Fibroblast of the conjunctiva (primary cell): ENCODE measurements at regions not wholly inside any gene's neighbourhood (a gene's known extent, or its start where the extent isn't known, plus 50 kb on each side); places are given as distances from the start of the nearest gene placed in this dataset.

Source experiments
- DNase-seq: peaks from one replicate; pipeline ENCODE4 v3.0.0-alpha.2; 2010; ENCODE audit warnings: low read depth

GRCh38 chr9:135309763-135310125, 169.8 kb upstream of the PPP1R26 start:
- DNase-seq: no peak

GRCh38 chr9:135310134-135310533, 169.4 kb upstream of the PPP1R26 start:
- no peak for DNase-seq

- no peak for DNase-seq
These were observed 164.0 kb upstream of the PPP1R26 start for GRCh38 chr9:135315572-135315971.

- no peak for DNase-seq
These were observed 159.3 kb upstream of the PPP1R26 start for GRCh38 chr9:135320331-135320730.

GRCh38 chr9:135320943-135321342, 158.6 kb upstream of the PPP1R26 start:
- no peak for DNase-seq

- DNase-seq: no peak
These were observed 158.0 kb upstream of the PPP1R26 start for GRCh38 chr9:135321580-135321979.

- no peak for DNase-seq
These were observed 155.3 kb upstream of the PPP1R26 start for GRCh38 chr9:135324329-135324728.

GRCh38 chr9:135326141-135326540, 153.4 kb upstream of the PPP1R26 start:
- DNase-seq: no peak

GRCh38 chr9:135326633-135327152, 152.9 kb upstream of the PPP1R26 start:
- DNase-seq: no peak

- no peak for DNase-seq
These were observed 150.8 kb upstream of the PPP1R26 start for GRCh38 chr9:135328485-135329417.

GRCh38 chr9:135329571-135330306, 149.8 kb upstream of the PPP1R26 start:
- DNase-seq: no peak

- no peak for DNase-seq
These were observed 149.3 kb upstream of the PPP1R26 start for GRCh38 chr9:135330307-135330631.

GRCh38 chr9:135330685-135331590, 148.6 kb upstream of the PPP1R26 start:
- DNase-seq: no peak

- DNase-seq: no peak
These were observed 147.1 kb upstream of the PPP1R26 start for GRCh38 chr9:135332516-135332915.

GRCh38 chr9:135332979-135333748, 146.4 kb upstream of the PPP1R26 start:
- no peak for DNase-seq

- no peak for DNase-seq
These were observed 144.6 kb upstream of the PPP1R26 start for GRCh38 chr9:135334953-135335460.

GRCh38 chr9:135335691-135336181, 143.8 kb upstream of the PPP1R26 start:
- no peak for DNase-seq

GRCh38 chr9:135336722-135337527, 142.7 kb upstream of the PPP1R26 start:
- no peak for DNase-seq

- no peak for DNase-seq
These were observed 141.0 kb upstream of the PPP1R26 start for GRCh38 chr9:135338546-135338945.

- DNase-seq: no peak
These were observed 140.1 kb upstream of the PPP1R26 start for GRCh38 chr9:135339378-135339973.
